ENCODE measurements at regions not wholly inside any gene's neighbourhood (a gene's known extent, or its start where the extent isn't known, plus 50 kb on each side); places are given as distances from the start of the nearest gene placed in this dataset.

DNA sequence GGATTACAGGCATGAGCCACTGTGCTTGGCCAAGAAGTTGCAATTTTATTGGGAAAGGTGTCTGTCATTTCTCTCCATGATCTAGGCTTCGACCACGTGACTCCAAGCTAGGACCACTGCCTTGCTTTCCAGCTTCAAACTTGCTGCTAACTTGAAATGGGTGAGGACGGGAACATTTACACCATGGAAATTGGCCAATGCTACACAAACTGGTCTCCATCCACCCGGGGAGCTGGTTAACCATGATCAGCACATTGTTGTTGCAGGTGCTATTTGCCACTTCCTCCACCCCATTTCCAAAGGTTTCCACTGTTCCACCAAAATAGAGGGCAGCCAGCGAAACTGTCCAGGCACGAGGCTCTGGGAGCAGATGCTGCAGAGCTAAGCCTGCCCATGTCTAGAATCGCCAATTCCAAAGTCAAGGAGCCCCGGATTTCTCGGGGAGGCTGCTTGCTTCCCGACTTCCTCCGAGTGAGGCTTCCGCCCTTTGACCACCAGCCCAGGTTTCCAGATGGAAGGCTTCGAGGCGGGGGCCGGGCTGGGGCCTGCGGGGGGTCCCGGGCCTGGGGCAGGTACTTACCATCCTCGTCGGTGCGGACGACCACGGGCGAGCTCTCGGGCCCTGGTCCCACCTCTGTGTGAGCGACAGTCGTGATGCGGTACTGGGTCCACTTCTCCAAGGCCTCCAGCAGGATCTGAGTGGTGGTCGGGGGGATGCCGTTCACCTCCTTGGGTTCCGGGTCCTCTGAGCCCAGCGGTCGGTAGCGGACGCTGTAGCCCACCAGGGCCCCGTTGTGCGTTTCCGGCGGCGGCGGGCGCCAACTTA is 109.7 kb downstream of the PTPRS start:
- Histone ChIP-seq H3K27me3 (ENCODE audit: insufficient read depth, poor library complexity, severe bottlenecking) (peaks cover 18% of the 10 kb centered on the region), H3K4me3 (replicated peaks; ENCODE audit: insufficient read depth, low read length) (no peak overlapping the region), H3K27ac (replicated peaks) (no peak overlapping the region)
- TF ChIP-seq, protein P1, sequence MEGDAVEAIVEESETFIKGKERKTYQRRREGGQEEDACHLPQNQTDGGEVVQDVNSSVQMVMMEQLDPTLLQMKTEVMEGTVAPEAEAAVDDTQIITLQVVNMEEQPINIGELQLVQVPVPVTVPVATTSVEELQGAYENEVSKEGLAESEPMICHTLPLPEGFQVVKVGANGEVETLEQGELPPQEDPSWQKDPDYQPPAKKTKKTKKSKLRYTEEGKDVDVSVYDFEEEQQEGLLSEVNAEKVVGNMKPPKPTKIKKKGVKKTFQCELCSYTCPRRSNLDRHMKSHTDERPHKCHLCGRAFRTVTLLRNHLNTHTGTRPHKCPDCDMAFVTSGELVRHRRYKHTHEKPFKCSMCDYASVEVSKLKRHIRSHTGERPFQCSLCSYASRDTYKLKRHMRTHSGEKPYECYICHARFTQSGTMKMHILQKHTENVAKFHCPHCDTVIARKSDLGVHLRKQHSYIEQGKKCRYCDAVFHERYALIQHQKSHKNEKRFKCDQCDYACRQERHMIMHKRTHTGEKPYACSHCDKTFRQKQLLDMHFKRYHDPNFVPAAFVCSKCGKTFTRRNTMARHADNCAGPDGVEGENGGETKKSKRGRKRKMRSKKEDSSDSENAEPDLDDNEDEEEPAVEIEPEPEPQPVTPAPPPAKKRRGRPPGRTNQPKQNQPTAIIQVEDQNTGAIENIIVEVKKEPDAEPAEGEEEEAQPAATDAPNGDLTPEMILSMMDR (IDR thresholded peaks at IDR 0.05; ENCODE audit: insufficient read depth, low read length) = no peak
- TF ChIP-seq GABPA (IDR thresholded peaks at IDR 0.05; ENCODE audit: low read depth) (no peak), POLR2AphosphoS5 (IDR thresholded peaks at IDR 0.05; ENCODE audit: low read depth) (no peak), SPI1 (IDR thresholded peaks at IDR 0.05; ENCODE audit: borderline replicate concordance, low read depth) (no peak)
- TF ChIP-seq, protein P2, sequence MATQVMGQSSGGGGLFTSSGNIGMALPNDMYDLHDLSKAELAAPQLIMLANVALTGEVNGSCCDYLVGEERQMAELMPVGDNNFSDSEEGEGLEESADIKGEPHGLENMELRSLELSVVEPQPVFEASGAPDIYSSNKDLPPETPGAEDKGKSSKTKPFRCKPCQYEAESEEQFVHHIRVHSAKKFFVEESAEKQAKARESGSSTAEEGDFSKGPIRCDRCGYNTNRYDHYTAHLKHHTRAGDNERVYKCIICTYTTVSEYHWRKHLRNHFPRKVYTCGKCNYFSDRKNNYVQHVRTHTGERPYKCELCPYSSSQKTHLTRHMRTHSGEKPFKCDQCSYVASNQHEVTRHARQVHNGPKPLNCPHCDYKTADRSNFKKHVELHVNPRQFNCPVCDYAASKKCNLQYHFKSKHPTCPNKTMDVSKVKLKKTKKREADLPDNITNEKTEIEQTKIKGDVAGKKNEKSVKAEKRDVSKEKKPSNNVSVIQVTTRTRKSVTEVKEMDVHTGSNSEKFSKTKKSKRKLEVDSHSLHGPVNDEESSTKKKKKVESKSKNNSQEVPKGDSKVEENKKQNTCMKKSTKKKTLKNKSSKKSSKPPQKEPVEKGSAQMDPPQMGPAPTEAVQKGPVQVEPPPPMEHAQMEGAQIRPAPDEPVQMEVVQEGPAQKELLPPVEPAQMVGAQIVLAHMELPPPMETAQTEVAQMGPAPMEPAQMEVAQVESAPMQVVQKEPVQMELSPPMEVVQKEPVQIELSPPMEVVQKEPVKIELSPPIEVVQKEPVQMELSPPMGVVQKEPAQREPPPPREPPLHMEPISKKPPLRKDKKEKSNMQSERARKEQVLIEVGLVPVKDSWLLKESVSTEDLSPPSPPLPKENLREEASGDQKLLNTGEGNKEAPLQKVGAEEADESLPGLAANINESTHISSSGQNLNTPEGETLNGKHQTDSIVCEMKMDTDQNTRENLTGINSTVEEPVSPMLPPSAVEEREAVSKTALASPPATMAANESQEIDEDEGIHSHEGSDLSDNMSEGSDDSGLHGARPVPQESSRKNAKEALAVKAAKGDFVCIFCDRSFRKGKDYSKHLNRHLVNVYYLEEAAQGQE (IDR thresholded peaks at IDR 0.05; ENCODE audit: insufficient replicate concordance, low read depth) = no peak
- no peak for DNase-seq (ENCODE audit: low read depth in 1 of 2, low spot score in 1 of 2)

DNA sequence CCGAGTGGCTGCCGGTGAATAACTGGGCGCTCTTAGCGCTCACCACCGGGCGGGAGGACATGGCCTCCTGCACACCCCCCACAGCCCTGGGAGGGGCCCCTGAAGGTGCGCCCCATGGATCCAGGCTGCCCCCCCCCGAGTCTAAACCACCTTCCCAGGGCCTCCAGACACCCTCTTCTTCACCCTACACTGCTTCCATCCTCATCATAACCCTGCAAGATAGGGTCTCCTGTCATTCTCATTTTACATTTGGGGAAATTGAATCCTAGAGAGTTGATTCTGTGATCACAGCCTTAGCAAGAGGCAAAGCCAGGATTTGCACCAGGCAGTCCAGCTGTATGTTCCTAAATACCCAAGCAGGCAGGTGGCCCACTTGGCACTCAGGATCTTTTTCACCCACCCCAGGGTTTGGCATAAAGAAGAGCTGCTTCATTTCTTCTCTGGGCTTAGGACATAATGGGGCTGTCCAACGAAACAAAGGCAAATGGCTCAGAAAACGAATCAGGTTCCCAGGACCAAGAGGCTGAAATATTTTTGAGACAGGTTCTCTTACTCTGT is 110.8 kb downstream of the PTPRS start:
- TF ChIP-seq GABPA (IDR thresholded peaks at IDR 0.05; ENCODE audit: low read depth) = no peak
- peaks cover 18% of the 10 kb centered on the region for H3K27me3 ChIP-seq (ENCODE audit: insufficient read depth, poor library complexity, severe bottlenecking)
- H3K4me3 ChIP-seq (replicated peaks; ENCODE audit: insufficient read depth, low read length) = no peak overlapping the region
- no peak for DNase-seq (ENCODE audit: low read depth in 1 of 2, low spot score in 1 of 2)
- no peak overlapping the region for H3K27ac ChIP-seq (replicated peaks)

DNA sequence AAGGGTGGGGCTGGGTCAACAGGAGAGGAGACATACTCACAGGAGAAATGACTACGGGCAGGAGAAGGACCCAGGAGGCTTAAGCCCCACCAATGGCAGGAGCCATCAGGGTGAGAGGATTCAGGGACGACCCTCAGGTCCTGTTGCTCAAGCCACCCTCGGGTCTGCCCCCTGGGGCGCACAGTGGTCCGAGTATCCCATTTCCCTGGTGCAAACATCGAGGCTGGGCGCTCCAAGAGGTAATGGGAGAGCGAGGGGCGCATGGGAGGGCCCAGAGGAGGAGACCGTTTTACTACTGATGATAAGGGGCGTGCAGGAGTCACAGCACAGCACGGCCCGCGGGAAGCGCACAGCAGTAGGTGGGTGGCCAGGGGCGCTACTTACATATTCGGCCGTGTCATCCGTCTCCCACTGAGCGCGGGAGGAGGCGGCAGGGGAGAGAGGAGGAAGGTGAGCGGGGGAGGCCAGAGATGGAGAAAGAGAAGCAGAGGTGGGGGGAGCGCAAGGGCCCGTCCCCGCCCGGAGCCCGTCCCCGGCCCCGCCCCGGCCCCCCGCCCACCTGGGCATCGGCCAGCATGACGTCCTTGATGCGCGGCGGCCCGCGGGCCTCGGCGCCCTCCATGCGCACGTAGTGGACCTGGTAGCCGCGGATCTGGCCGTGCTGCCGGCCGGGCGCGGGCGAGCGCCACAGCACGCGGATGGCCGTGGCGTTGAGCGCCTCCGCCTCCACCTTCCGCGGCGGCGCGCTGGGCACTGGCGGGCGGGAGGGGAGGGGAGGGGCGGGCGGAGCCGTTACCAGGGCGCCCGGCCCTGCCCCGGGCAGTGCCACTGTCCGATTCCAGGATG is 111.5 kb downstream of the PTPRS start:
- no peak overlapping the region for H3K4me3 ChIP-seq (replicated peaks; ENCODE audit: insufficient read depth, low read length)
- DNase-seq (ENCODE audit: low read depth in 1 of 2, low spot score in 1 of 2) = peak in 1 of 2 experiments; percentile 6
- no peak overlapping the region for H3K27ac ChIP-seq (replicated peaks)
- H3K27me3 ChIP-seq (ENCODE audit: insufficient read depth, poor library complexity, severe bottlenecking) = peaks cover 18% of the 10 kb centered on the region
- TF ChIP-seq GABPA (IDR thresholded peaks at IDR 0.05; ENCODE audit: low read depth) (no peak), SPI1 (IDR thresholded peaks at IDR 0.05; ENCODE audit: borderline replicate concordance, low read depth) (no peak), POLR2AphosphoS5 (IDR thresholded peaks at IDR 0.05; ENCODE audit: low read depth) (no peak)
- TF ChIP-seq, protein P2 (IDR thresholded peaks at IDR 0.05; ENCODE audit: insufficient replicate concordance, low read depth) = no peak
- TF ChIP-seq, protein P1 (IDR thresholded peaks at IDR 0.05; ENCODE audit: insufficient read depth, low read length) = no peak

DNA sequence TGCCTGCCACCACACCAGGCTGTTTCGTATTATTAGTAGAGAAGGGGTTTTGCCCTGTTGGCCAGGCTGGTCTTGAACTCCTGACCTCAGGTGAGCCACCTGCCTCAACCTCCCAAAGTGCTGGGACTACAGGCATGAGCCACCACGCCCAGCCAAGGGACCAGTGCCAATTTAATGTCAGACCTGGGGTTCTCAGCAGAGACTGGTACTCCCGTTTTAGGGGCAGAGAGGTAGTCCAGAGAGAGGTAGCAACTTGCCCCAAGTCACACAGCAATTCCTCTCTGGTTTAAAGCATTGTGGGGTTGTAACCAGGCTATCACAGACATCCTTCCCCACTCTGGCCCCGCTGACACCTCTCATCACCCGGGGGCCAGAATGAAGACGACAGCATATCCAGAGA is 112.1 kb downstream of the PTPRS start:
- Histone ChIP-seq H3K27ac (replicated peaks) (no peak overlapping the region), H3K27me3 (ENCODE audit: insufficient read depth, poor library complexity, severe bottlenecking) (peaks cover 18% of the 10 kb centered on the region), H3K4me3 (replicated peaks; ENCODE audit: insufficient read depth, low read length) (no peak overlapping the region)
- no peak for DNase-seq (ENCODE audit: low read depth in 1 of 2, low spot score in 1 of 2)
- TF ChIP-seq SPI1 (IDR thresholded peaks at IDR 0.05; ENCODE audit: borderline replicate concordance, low read depth) (no peak), GABPA (IDR thresholded peaks at IDR 0.05; ENCODE audit: low read depth) (no peak)
- TF ChIP-seq, protein P1 (IDR thresholded peaks at IDR 0.05; ENCODE audit: insufficient read depth, low read length) = no peak
- TF ChIP-seq, protein P2 (IDR thresholded peaks at IDR 0.05; ENCODE audit: insufficient replicate concordance, low read depth) = no peak
